GM23338 (cell line): ENCODE measurements at regions not wholly inside any gene's neighbourhood (a gene's known extent, or its start where the extent isn't known, plus 50 kb on each side); places are given as distances from the start of the nearest gene placed in this dataset.

ENCODE experiments used
- ATAC-seq: fragments of 200-7000 bp; cut with Tn5 transposase; 3 replicates; pipeline ENCODE4 v1.9.1; 2020
- DNase-seq: peaks from one replicate; pipeline ENCODE4 v3.0.0-alpha.2; 2015; ENCODE audit warnings: low spot score
- H2AFZ ChIP-seq: fragments of 200-600 bp; sonication (generic); 2 replicates; pipeline ENCODE4 v1.8.0; 2016; ENCODE audit warnings: antibody characterized with exemption, mild to moderate bottlenecking, moderate library complexity
- H3F3A ChIP-seq: fragments of 200-600 bp; sonication (generic); replicated peaks from 2 replicates; pipeline ENCODE4 v1.8.0; 2017; ENCODE audit warnings: antibody characterized with exemption, mixed run types, low read depth
- H3K27ac ChIP-seq: fragments of 200-600 bp; sonication (generic); 2 replicates; pipeline ENCODE4 v1.6.1; 2016; ENCODE audit warnings: low read depth
- H3K27me3 ChIP-seq: fragments of 200-600 bp; sonication (generic); 2 replicates; pipeline ENCODE4 v1.8.0; 2016; ENCODE audit warnings: mild to moderate bottlenecking, mixed run types, moderate library complexity; ENCODE audit not compliant: insufficient read depth
- H3K36me3 ChIP-seq: fragments of 200-600 bp; sonication (generic); 2 replicates; pipeline ENCODE4 v1.8.0; 2016; ENCODE audit warnings: mild to moderate bottlenecking; ENCODE audit not compliant: insufficient read depth
- H3K4me1 ChIP-seq: fragments of 200-600 bp; sonication (generic); 2 replicates; pipeline ENCODE4 v1.8.0; 2016; ENCODE audit warnings: mild to moderate bottlenecking, moderate library complexity; ENCODE audit not compliant: insufficient read depth
- H3K4me2 ChIP-seq: fragments of 200-600 bp; sonication (generic); 2 replicates; pipeline ENCODE4 v1.7.1; 2017; ENCODE audit warnings: mixed run types
- H3K4me3 ChIP-seq: fragments of 200-600 bp; sonication (generic); 2 replicates; pipeline ENCODE4 v1.6.1; 2016; ENCODE audit warnings: mixed run types
- H3K79me2 ChIP-seq: fragments of 200-600 bp; sonication (generic); replicated peaks from 2 replicates; pipeline ENCODE4 v1.8.0; 2017; ENCODE audit warnings: mild to moderate bottlenecking; ENCODE audit not compliant: insufficient read depth
- H3K9me2 ChIP-seq: fragments of 200-600 bp; sonication (generic); 2 replicates; pipeline ENCODE4 v1.8.0; 2017; ENCODE audit not compliant: insufficient read depth
- H4K20me1 ChIP-seq: fragments of 200-600 bp; sonication (generic); replicated peaks from 2 replicates; pipeline ENCODE4 v1.8.0; 2017; ENCODE audit warnings: mild to moderate bottlenecking; ENCODE audit not compliant: insufficient read depth
- H3K27ac Mint-ChIP-seq: 2 replicates; pipeline ENCODE4 v1.8.0; 2020; ENCODE audit warnings: inconsistent platforms, mild to moderate bottlenecking, moderate library complexity, mixed read lengths
- H3K27me3 Mint-ChIP-seq: 3 replicates; pipeline ENCODE4 v1.8.0; 2022; ENCODE audit warnings: low read depth, mild to moderate bottlenecking, moderate library complexity, mixed read lengths, inconsistent platforms; ENCODE audit not compliant: insufficient read depth, poor library complexity
- H3K36me3 Mint-ChIP-seq: 3 replicates; pipeline ENCODE4 v1.8.0; 2021; ENCODE audit warnings: low read depth, mild to moderate bottlenecking, inconsistent platforms, moderate library complexity, mixed read lengths
- H3K4me1 Mint-ChIP-seq: 3 replicates; pipeline ENCODE4 v1.8.0; 2020; ENCODE audit warnings: mild to moderate bottlenecking, inconsistent platforms, mixed read lengths
- H3K4me3 Mint-ChIP-seq: 3 replicates; pipeline ENCODE4 v1.8.0; 2021; ENCODE audit warnings: moderate library complexity, mild to moderate bottlenecking, inconsistent platforms, mixed read lengths
- H3K9me3 Mint-ChIP-seq: 3 replicates; pipeline ENCODE4 v1.8.0; 2020; ENCODE audit warnings: moderate library complexity, mild to moderate bottlenecking, inconsistent platforms, mixed read lengths
- CREB1 ChIP-seq: fragments of 250-450 bp; sonication (Bioruptor Pico); IDR thresholded peaks from 2 replicates; pipeline ENCODE4 v1.5.0; 2020; ENCODE audit warnings: low read depth, mild to moderate bottlenecking, moderate library complexity
- CTCF ChIP-seq, 2 experiments: fragments of 200-600 bp in 1 of 2; sonication (generic) in 1 of 2; conservative IDR thresholded peaks; 2 replicates each; pipeline versions ENCODE4 v1.5.1 to v1.6.1; 2016 to 2017; ENCODE audit warnings: antibody characterized with exemption in 2 of 2, low read depth in 2 of 2, mild to moderate bottlenecking in 2 of 2, moderate library complexity in 1 of 2
- EZH2 ChIP-seq: fragments of 200-600 bp; sonication (generic); IDR thresholded peaks from one replicate; pipeline ENCODE4 v1.8.0; 2017; ENCODE audit warnings: antibody characterized with exemption, mild to moderate bottlenecking, low read depth; ENCODE audit not compliant: unreplicated experiment
- EZH2phosphoT487 ChIP-seq: fragments of 200-600 bp; sonication (generic); IDR thresholded peaks from one replicate; pipeline ENCODE4 v1.8.1; 2018; ENCODE audit warnings: antibody characterized with exemption; ENCODE audit not compliant: unreplicated experiment
- JUNB ChIP-seq: IDR thresholded peaks from one replicate; pipeline ENCODE4 v1.6.1; 2016; ENCODE audit warnings: antibody characterized with exemption; ENCODE audit not compliant: unreplicated experiment
- NANOG ChIP-seq: IDR thresholded peaks from 2 replicates; pipeline ENCODE4 v1.6.1; 2016; ENCODE audit warnings: antibody characterized with exemption, borderline replicate concordance
- POLR2AphosphoS5 ChIP-seq: IDR thresholded peaks from 2 replicates; pipeline ENCODE4 v1.6.1; 2016; ENCODE audit warnings: antibody characterized with exemption, low read depth
- STAT1 ChIP-seq: IDR thresholded peaks from one replicate; pipeline ENCODE4 v1.6.1; 2016; ENCODE audit warnings: antibody characterized with exemption; ENCODE audit not compliant: unreplicated experiment
- ZNF114 ChIP-seq: fragments of 250-450 bp; sonication (Bioruptor Pico); IDR thresholded peaks from 2 replicates; pipeline ENCODE4 v1.5.0; 2020; ENCODE audit warnings: mild to moderate bottlenecking, moderate library complexity
- ZNF331 ChIP-seq: fragments of 250-450 bp; sonication (Bioruptor Pico); IDR thresholded peaks from 2 replicates; pipeline ENCODE4 v1.5.0; 2020; ENCODE audit warnings: low read depth, mild to moderate bottlenecking, moderate library complexity
- TF ChIP-seq, protein P1 (sequence below): IDR thresholded peaks from one replicate; pipeline ENCODE4 v1.6.1; 2018; ENCODE audit warnings: antibody characterized with exemption; ENCODE audit not compliant: unreplicated experiment
- TF ChIP-seq, protein P2 (sequence below): fragments of 250-450 bp; sonication (Bioruptor Pico); IDR thresholded peaks from 2 replicates; pipeline ENCODE4 v1.5.0; 2020; ENCODE audit warnings: mild to moderate bottlenecking, moderate library complexity

GRCh38 chr6:91505199-91505598 is 918.3 kb upstream of the MAP3K7 start (continued):
- TF ChIP-seq CREB1 (CRISPR knock-in tag): no peak
- no peak for TF ChIP-seq STAT1
- no peak for TF ChIP-seq JUNB
- no peak for TF ChIP-seq EZH2
- TF ChIP-seq NANOG: no peak
- no peak for TF ChIP-seq ZNF114 (CRISPR knock-in tag)
- no peak for TF ChIP-seq EZH2phosphoT487
- TF ChIP-seq ZNF331 (CRISPR knock-in tag): no peak
- TF ChIP-seq, protein P1, sequence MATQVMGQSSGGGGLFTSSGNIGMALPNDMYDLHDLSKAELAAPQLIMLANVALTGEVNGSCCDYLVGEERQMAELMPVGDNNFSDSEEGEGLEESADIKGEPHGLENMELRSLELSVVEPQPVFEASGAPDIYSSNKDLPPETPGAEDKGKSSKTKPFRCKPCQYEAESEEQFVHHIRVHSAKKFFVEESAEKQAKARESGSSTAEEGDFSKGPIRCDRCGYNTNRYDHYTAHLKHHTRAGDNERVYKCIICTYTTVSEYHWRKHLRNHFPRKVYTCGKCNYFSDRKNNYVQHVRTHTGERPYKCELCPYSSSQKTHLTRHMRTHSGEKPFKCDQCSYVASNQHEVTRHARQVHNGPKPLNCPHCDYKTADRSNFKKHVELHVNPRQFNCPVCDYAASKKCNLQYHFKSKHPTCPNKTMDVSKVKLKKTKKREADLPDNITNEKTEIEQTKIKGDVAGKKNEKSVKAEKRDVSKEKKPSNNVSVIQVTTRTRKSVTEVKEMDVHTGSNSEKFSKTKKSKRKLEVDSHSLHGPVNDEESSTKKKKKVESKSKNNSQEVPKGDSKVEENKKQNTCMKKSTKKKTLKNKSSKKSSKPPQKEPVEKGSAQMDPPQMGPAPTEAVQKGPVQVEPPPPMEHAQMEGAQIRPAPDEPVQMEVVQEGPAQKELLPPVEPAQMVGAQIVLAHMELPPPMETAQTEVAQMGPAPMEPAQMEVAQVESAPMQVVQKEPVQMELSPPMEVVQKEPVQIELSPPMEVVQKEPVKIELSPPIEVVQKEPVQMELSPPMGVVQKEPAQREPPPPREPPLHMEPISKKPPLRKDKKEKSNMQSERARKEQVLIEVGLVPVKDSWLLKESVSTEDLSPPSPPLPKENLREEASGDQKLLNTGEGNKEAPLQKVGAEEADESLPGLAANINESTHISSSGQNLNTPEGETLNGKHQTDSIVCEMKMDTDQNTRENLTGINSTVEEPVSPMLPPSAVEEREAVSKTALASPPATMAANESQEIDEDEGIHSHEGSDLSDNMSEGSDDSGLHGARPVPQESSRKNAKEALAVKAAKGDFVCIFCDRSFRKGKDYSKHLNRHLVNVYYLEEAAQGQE: no peak
- TF ChIP-seq POLR2AphosphoS5: no peak

DNA sequence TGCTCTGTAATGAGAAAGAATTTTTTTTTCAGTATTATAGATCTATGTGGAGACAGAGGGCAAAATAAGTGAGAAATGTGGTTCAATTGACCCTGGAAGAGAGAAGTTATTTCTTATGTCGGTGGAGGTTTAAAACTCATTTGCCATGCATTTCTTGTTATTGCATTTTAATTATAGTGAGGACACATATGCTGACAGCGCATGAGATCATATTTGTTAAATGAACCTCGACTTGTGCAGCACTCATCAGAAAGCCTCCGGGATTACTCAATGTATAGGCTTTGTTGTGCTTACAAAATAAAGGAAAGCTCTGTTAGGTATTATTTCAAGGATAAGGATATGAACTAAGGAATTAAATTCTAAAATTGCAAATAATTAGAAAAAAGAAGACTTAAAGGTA is 915.1 kb upstream of the MAP3K7 start:
- DNase-seq: no peak
- Histone ChIP-seq H3K27me3 (no peaks in the 10 kb centered on the region), H2AFZ (no peak overlapping the region), H3K4me2 (no peak overlapping the region), H3K27ac (no peak overlapping the region), H3K9me2 (no peaks in the 10 kb centered on the region; the same call in 1 of the 2 replicates), H3K4me3 (no peak overlapping the region), H3K79me2 (no peaks in the 10 kb centered on the region), H4K20me1 (no peaks in the 10 kb centered on the region), H3K36me3 (no peaks in the 10 kb centered on the region), H3K4me1 (no peaks in the 10 kb centered on the region), H3F3A (no peaks in the 10 kb centered on the region)
- Mint-ChIP-seq H3K9me3 (no peaks in the 10 kb centered on the region), H3K36me3 (no peaks in the 10 kb centered on the region), H3K27ac (no peak overlapping the region), H3K27me3 (no peaks in the 10 kb centered on the region), H3K4me1 (no peaks in the 10 kb centered on the region), H3K4me3 (no peak overlapping the region)
- no peak for ATAC-seq
- TF ChIP-seq, protein P2, sequence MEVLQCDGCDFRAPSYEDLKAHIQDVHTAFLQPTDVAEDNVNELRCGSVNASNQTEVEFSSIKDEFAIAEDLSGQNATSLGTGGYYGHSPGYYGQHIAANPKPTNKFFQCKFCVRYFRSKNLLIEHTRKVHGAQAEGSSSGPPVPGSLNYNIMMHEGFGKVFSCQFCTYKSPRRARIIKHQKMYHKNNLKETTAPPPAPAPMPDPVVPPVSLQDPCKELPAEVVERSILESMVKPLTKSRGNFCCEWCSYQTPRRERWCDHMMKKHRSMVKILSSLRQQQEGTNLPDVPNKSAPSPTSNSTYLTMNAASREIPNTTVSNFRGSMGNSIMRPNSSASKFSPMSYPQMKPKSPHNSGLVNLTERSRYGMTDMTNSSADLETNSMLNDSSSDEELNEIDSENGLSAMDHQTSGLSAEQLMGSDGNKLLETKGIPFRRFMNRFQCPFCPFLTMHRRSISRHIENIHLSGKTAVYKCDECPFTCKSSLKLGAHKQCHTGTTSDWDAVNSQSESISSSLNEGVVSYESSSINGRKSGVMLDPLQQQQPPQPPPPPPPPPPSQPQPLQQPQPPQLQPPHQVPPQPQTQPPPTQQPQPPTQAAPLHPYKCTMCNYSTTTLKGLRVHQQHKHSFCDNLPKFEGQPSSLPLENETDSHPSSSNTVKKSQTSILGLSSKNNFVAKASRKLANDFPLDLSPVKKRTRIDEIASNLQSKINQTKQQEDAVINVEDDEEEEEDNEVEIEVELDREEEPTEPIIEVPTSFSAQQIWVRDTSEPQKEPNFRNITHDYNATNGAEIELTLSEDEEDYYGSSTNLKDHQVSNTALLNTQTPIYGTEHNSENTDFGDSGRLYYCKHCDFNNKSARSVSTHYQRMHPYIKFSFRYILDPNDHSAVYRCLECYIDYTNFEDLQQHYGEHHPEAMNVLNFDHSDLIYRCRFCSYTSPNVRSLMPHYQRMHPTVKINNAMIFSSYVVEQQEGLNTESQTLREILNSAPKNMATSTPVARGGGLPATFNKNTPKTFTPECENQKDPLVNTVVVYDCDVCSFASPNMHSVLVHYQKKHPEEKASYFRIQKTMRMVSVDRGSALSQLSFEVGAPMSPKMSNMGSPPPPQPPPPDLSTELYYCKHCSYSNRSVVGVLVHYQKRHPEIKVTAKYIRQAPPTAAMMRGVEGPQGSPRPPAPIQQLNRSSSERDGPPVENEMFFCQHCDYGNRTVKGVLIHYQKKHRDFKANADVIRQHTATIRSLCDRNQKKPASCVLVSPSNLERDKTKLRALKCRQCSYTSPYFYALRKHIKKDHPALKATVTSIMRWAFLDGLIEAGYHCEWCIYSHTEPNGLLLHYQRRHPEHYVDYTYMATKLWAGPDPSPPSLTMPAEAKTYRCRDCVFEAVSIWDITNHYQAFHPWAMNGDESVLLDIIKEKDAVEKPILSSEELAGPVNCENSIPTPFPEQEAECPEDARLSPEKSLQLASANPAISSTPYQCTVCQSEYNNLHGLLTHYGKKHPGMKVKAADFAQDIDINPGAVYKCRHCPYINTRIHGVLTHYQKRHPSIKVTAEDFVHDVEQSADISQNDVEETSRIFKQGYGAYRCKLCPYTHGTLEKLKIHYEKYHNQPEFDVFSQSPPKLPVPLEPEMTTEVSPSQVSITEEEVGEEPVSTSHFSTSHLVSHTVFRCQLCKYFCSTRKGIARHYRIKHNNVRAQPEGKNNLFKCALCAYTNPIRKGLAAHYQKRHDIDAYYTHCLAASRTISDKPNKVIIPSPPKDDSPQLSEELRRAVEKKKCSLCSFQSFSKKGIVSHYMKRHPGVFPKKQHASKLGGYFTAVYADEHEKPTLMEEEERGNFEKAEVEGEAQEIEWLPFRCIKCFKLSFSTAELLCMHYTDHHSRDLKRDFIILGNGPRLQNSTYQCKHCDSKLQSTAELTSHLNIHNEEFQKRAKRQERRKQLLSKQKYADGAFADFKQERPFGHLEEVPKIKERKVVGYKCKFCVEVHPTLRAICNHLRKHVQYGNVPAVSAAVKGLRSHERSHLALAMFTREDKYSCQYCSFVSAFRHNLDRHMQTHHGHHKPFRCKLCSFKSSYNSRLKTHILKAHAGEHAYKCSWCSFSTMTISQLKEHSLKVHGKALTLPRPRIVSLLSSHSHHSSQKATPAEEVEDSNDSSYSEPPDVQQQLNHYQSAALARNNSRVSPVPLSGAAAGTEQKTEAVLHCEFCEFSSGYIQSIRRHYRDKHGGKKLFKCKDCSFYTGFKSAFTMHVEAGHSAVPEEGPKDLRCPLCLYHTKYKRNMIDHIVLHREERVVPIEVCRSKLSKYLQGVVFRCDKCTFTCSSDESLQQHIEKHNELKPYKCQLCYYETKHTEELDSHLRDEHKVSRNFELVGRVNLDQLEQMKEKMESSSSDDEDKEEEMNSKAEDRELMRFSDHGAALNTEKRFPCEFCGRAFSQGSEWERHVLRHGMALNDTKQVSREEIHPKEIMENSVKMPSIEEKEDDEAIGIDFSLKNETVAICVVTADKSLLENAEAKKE: no peak
- no peak for TF ChIP-seq ZNF331 (CRISPR knock-in tag)
- no peak for TF ChIP-seq NANOG
- TF ChIP-seq ZNF114 (CRISPR knock-in tag): no peak
- no peak for TF ChIP-seq CTCF (conservative IDR thresholded peaks at IDR 0.05; ENCODE audit: low read depth in 2 of 2)
- no peak for TF ChIP-seq JUNB
- TF ChIP-seq EZH2: no peak
